Right lobe of liver (tissue), 6 donors: ENCODE measurements at regions not wholly inside any gene's neighbourhood (a gene's known extent, or its start where the extent isn't known, plus 50 kb on each side); places are given as distances from the start of the nearest gene placed in this dataset.
"Not testable (repeated sequence)": the region's sequence is repeated elsewhere in the genome, so short reads cannot be mapped to it uniquely, and the experiment has no call there.

Experiments
- ATAC-seq, 4 donors: fragments of 200-7000 bp; cut with Tn5 transposase; one replicate each; pipeline ENCODE4 v1.9.1; 2020; ENCODE audit warnings: mild to moderate bottlenecking in 4 of 4, moderate library complexity in 4 of 4
- DNase-seq, 3 donors: peaks; one replicate each; pipeline ENCODE4 v3.0.0-alpha.2; 2020
- H3K27ac ChIP-seq, 3 donors: fragments of 200-600 bp; one replicate each; pipeline ENCODE4 v1.8.0; 2022
- H3K27me3 ChIP-seq, 2 donors: fragments of 200-600 bp; one replicate each; pipeline ENCODE4 v1.8.0; 2022
- H3K36me3 ChIP-seq, 4 donors: fragments of 200-600 bp; sonication (generic) in 1 of 4; one replicate each; pipeline versions ENCODE4 v1.5.1 to v1.8.0; 2017 to 2022; ENCODE audit warnings: control low read depth in 1 of 4
- H3K4me1 ChIP-seq, 4 donors: fragments of 200-600 bp; sonication (generic) in 1 of 4; one replicate each; pipeline versions ENCODE4 v1.5.1 to v1.8.0; 2017 to 2022; ENCODE audit warnings: control low read depth in 1 of 4
- H3K4me3 ChIP-seq, 3 donors: fragments of 200-600 bp; one replicate each; pipeline ENCODE4 v1.8.0; 2022
- H3K9me3 ChIP-seq, 4 donors: fragments of 200-600 bp; sonication (generic) in 1 of 4; one replicate each; pipeline versions ENCODE4 v1.5.1 to v1.8.0; 2017 to 2022; ENCODE audit warnings: control low read depth in 1 of 4
- POLR2A ChIP-seq: fragments of 450-650 bp; IDR thresholded peaks from one replicate; pipeline ENCODE4 v1.6.1; 2017; ENCODE audit warnings: antibody characterized with exemption, mild to moderate bottlenecking
- WGBS: methylation state at CpG from one replicate; pipeline ENCODE4 v1.1.6; 2018; ENCODE audit warnings: low coverage, low lambda C conversion rate; ENCODE audit not compliant: insufficient coverage; ENCODE audit errors: missing lambda C conversion rate; 5-methylcytosine and 5-hydroxymethylcytosine counted together
- intact Hi-C, 2 donors: fragments of 100-400 bp; cut with DNase I; formaldehyde crosslinking; loops; one replicate each; pipeline versions ENCODE4 v1.11.2 to v1.14.1; 2022
- TF ChIP-seq, protein P1 (sequence below), 4 donors: fragments of 200-600 bp in 3 of 4; fragments of 450-650 bp in 1 of 4; IDR thresholded peaks; one replicate each; pipeline versions ENCODE4 v1.5.1 to v1.8.0; 2016 to 2022; ENCODE audit warnings: antibody characterized with exemption in 4 of 4, mild to moderate bottlenecking in 2 of 4
- donor health status: DM: no; HTN: yes; CAD: no.
- donor health status: DM: no; HTN: no; CAD: no.
- donor health status: DM: no; HTN: no; CAD: no.
- donor health status: DM: no; HTN: yes; CAD: no.
- donor health status: DM: no; HTN: yes; CAD: no.

- no peaks in the 10 kb centered on the region for H3K27me3 ChIP-seq
- ATAC-seq, result peak; percentile 72 to 90 (median 88)
- no peaks in the 10 kb centered on the region for H3K9me3 ChIP-seq
- WGBS, result 54% methylated on average over 8 of the region's 9 CpGs
- TF ChIP-seq POLR2A, result no peak
- TF ChIP-seq, protein P1, sequence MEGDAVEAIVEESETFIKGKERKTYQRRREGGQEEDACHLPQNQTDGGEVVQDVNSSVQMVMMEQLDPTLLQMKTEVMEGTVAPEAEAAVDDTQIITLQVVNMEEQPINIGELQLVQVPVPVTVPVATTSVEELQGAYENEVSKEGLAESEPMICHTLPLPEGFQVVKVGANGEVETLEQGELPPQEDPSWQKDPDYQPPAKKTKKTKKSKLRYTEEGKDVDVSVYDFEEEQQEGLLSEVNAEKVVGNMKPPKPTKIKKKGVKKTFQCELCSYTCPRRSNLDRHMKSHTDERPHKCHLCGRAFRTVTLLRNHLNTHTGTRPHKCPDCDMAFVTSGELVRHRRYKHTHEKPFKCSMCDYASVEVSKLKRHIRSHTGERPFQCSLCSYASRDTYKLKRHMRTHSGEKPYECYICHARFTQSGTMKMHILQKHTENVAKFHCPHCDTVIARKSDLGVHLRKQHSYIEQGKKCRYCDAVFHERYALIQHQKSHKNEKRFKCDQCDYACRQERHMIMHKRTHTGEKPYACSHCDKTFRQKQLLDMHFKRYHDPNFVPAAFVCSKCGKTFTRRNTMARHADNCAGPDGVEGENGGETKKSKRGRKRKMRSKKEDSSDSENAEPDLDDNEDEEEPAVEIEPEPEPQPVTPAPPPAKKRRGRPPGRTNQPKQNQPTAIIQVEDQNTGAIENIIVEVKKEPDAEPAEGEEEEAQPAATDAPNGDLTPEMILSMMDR (IDR thresholded peaks at IDR 0.05), result no peak
- intact Hi-C loops, result no loop called here
- peak overlapping the region in 2 of 3 donors; percentile 17 to 77 for H3K27ac ChIP-seq
- H3K36me3 ChIP-seq, result no peaks in the 10 kb centered on the region
- H3K4me3 ChIP-seq, result no peak overlapping the region
- H3K4me1 ChIP-seq, result peaks cover 0 to 29% (median 15%) of the 10 kb centered on the region in 4 donors
- DNase-seq, result peak in 2 of 3 donors; percentile 86
Observed at GRCh38 chr9:89685698-89686097, 80.9 kb downstream of the GADD45G start.

DNA sequence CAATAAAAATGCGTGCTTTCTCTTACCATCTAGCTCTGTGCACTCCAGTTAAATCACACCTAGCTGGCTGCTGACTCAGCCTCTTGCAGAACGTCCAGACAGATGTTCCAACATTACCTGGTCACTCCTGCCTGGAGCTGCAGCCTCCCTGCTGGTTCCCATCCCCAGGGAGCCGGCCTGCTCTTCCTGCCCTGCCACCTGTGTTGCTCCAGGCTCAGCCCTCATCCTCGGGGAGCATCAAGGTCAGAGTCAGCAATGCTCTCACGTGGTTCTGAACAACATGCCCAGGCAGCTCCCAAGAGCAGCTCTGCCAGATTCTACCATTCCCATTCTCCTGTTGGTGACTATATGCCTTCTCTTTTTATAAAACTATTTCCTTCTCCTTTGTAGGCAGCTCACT lies 81.3 kb downstream of the GADD45G start:
- TF ChIP-seq POLR2A, result no peak
- TF ChIP-seq, protein P1 (IDR thresholded peaks at IDR 0.05), result no peak
- DNase-seq, result peak in 2 of 3 donors; percentile 72 to 81
- Histone ChIP-seq H3K4me1 (peaks cover 0 to 29% (median 15%) of the 10 kb centered on the region in 4 donors), H3K27ac (peak overlapping the region in 2 of 3 donors; percentile 17 to 77), H3K9me3 (no peaks in the 10 kb centered on the region), H3K4me3 (no peak overlapping the region), H3K27me3 (no peaks in the 10 kb centered on the region), H3K36me3 (no peaks in the 10 kb centered on the region)
- intact Hi-C loops, result no loop called here
- WGBS, result 19% methylated on average over 4 of the region's 5 CpGs
- peak; percentile 78 to 84 (median 81) for ATAC-seq

DNA sequence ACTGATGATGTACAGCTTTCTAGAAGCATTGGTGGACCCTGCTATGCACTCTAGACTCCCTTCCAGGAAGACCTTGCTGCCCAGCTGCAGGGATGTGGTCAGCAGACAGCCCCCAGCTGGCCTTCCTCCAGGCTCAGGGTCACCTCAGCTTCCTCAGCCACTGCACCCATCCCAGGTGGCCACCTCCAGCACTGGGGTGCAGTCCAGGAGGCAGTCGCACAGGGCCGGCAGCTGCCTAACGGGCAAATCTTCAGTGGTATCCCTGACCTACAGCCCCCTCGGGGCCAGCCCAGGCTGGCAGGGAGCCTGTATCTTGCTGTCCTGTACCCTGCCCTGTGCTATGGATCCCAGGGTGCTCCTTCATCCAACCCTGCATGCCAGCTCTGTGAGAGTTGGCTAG lies 81.8 kb downstream of the GADD45G start:
- intact Hi-C loops, result no loop called here
- H3K27ac ChIP-seq, result peak overlapping the region in 2 of 3 donors; percentile 15 to 77
- no peak for DNase-seq
- 80% methylated on average over 1 of the region's 4 CpGs for WGBS
- peaks cover 0 to 29% (median 15%) of the 10 kb centered on the region in 4 donors for H3K4me1 ChIP-seq
- H3K4me3 ChIP-seq, result no peak overlapping the region
- H3K27me3 ChIP-seq, result no peaks in the 10 kb centered on the region
- H3K36me3 ChIP-seq, result no peaks in the 10 kb centered on the region
- no peaks in the 10 kb centered on the region for H3K9me3 ChIP-seq
- ATAC-seq, result no peak
- TF ChIP-seq POLR2A, result no peak
- TF ChIP-seq, protein P1 (IDR thresholded peaks at IDR 0.05), result no peak

- DNase-seq (no peak), ATAC-seq (no peak)
- no peak overlapping the region for H3K4me3 ChIP-seq
- intact Hi-C loops, result no loop called here
- no CpG with 5 or more reads among the region's 3 CpGs for WGBS
- peaks cover 0 to 29% (median 15%) of the 10 kb centered on the region in 4 donors for H3K4me1 ChIP-seq
- H3K36me3 ChIP-seq, result no peaks in the 10 kb centered on the region
- H3K27ac ChIP-seq, result peak overlapping the region in 1 of 3 donors; percentile 77
- H3K27me3 ChIP-seq, result no peaks in the 10 kb centered on the region
- TF ChIP-seq, protein P1 (IDR thresholded peaks at IDR 0.05), result no peak
- no peak for TF ChIP-seq POLR2A
- H3K9me3 ChIP-seq, result no peaks in the 10 kb centered on the region
Observed at GRCh38 chr9:89687188-89687587, 82.4 kb downstream of the GADD45G start.

DNA sequence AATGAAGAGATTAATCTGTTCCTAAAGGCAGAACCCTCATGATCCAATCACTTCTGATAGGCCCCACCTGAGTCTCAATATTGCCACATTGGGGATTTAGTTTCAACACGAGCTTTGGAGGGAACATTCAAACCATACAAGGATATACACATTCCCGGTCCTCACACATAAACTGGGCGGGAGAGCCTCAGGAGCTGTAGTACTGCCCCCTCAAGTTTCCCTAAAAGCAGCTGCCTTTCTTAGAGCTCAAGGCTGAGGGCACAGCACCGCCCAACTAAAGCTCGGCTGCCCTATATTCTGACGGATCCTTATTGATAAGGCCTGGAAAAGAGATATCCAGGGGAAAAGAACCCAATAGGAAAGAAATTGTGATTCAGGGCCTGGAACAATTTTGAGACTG lies 83.0 kb downstream of the GADD45G start:
- no peak for TF ChIP-seq POLR2A
- TF ChIP-seq, protein P1 (IDR thresholded peaks at IDR 0.05), result no peak
- no peaks in the 10 kb centered on the region for H3K9me3 ChIP-seq
- H3K36me3 ChIP-seq, result no peaks in the 10 kb centered on the region
- no peak overlapping the region for H3K4me3 ChIP-seq
- peaks cover 0 to 29% (median 15%) of the 10 kb centered on the region in 4 donors for H3K4me1 ChIP-seq
- H3K27ac ChIP-seq, result no peak overlapping the region
- DNase-seq, result no peak
- H3K27me3 ChIP-seq, result no peaks in the 10 kb centered on the region
- ATAC-seq, result no peak
- intact Hi-C loops, result no loop called here
- 93% methylated on average over 6 of the region's 6 CpGs for WGBS

DNA sequence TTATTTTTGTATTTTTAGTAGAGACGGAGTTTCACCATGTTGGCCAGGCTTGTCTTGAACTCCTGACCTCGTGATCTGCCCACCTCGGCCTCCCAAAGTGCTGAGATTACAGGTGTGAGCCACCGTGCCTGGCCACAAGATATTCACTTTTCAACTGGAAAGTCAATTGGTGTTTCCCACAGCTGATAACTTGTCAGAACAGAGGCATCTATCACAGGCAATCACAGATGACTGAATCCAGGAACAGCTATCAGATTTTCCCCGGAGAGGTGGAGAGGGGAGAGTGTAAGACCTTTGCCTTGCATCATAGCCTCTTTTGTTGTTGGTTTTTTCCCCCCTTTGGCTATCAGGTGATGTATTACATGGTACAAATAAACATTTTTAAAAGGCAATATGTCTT lies 84.5 kb downstream of the GADD45G start:
- peaks cover 0 to 27% (median 12%) of the 10 kb centered on the region in 4 donors for H3K4me1 ChIP-seq
- H3K27ac ChIP-seq, DNase-seq, intact Hi-C loops, H3K4me3 ChIP-seq, H3K36me3 ChIP-seq, H3K27me3 ChIP-seq, ATAC-seq, H3K9me3 ChIP-seq: not testable (repeated sequence)
- 75% methylated on average over 5 of the region's 5 CpGs for WGBS
